Bronchial epithelial cell (primary cell): ENCODE measurements at regions not wholly inside any gene's neighbourhood (a gene's known extent, or its start where the extent isn't known, plus 50 kb on each side); places are given as distances from the start of the nearest gene placed in this dataset.

ENCODE experiments used
- DNase-seq: peaks from one replicate; pipeline ENCODE4 v3.0.0-alpha.2; 2010; ENCODE audit warnings: low read depth
- FAIRE-seq: peaks from 2 replicates; lab custom pipeline; 2011; peaks lifted over from hg19 to GRCh38; lab: Jason Lieb, UNC
- H3K27me3 ChIP-seq: 2 replicates; pipeline ENCODE4 v1.5.1; 2011; ENCODE audit warnings: low read length; ENCODE audit not compliant: control insufficient read depth, insufficient read depth
- H3K36me3 ChIP-seq: 2 replicates; pipeline ENCODE4 v1.5.1; 2011; ENCODE audit warnings: low read length; ENCODE audit not compliant: control insufficient read depth, insufficient read depth
- H3K4me3 ChIP-seq: 2 replicates; pipeline ENCODE4 v1.5.1; 2011; ENCODE audit warnings: mild to moderate bottlenecking, low read depth, low read length, control low read depth
- TF ChIP-seq, protein P1 (sequence below): IDR thresholded peaks from 2 replicates; pipeline ENCODE4 v1.5.1; 2011; ENCODE audit warnings: mild to moderate bottlenecking, moderate library complexity, low read length, control low read depth, inconsistent platforms; ENCODE audit not compliant: insufficient read depth, severe bottlenecking

DNA sequence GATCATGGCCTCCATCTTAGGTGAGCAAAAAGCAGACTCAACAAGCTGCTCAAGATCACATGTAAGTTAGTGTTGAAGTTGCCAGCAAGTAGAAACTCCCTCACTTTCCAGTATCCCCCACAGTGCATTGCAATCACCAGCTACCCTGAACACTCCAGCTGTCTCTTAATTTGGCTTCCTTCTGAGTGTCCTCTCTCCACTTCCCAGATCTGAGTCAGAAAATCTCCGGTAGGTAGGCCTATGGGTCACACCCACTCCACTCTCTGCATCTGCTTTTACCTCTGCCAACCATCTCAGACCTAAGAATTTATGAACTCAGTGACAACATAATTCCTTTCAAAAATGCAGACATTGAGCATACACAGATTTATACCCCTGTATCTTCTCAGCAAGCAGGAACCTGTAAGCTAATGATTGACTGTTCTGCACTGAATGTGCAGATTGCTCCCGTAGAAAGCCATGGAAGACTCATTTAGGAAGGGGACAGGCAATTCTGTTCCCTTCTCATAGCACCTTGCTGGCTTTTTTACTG lies 656.9 kb downstream of the EPHA4 start:
- FAIRE-seq (no peak), DNase-seq (no peak)
- TF ChIP-seq, protein P1, sequence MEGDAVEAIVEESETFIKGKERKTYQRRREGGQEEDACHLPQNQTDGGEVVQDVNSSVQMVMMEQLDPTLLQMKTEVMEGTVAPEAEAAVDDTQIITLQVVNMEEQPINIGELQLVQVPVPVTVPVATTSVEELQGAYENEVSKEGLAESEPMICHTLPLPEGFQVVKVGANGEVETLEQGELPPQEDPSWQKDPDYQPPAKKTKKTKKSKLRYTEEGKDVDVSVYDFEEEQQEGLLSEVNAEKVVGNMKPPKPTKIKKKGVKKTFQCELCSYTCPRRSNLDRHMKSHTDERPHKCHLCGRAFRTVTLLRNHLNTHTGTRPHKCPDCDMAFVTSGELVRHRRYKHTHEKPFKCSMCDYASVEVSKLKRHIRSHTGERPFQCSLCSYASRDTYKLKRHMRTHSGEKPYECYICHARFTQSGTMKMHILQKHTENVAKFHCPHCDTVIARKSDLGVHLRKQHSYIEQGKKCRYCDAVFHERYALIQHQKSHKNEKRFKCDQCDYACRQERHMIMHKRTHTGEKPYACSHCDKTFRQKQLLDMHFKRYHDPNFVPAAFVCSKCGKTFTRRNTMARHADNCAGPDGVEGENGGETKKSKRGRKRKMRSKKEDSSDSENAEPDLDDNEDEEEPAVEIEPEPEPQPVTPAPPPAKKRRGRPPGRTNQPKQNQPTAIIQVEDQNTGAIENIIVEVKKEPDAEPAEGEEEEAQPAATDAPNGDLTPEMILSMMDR, result no peak
- H3K27me3 ChIP-seq, result no peaks in the 10 kb centered on the region
- H3K36me3 ChIP-seq, result no peaks in the 10 kb centered on the region
- H3K4me3 ChIP-seq, result no peak overlapping the region

DNA sequence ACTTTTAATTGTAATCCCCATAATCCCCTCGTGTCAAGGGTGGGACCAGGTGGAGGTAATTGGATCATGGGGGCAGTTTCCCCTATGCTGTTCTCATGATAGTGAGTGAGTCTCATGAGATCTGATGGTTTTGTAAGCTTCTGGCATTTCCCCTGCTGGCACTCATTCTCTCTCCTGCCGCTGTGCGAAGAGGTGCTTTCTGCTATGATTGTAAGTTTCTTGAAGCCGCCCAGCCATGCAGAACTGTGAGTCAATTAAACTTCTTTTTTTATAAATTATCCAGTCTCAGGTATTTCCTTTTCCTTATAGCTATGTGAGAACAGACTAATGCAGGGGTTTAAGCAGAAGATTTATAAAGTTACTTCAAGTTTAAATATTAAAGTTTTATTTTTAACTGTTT lies 655.2 kb downstream of the EPHA4 start:
- Histone ChIP-seq H3K36me3 (no peaks in the 10 kb centered on the region), H3K27me3 (no peaks in the 10 kb centered on the region)
- TF ChIP-seq, protein P1, result no peak

DNA sequence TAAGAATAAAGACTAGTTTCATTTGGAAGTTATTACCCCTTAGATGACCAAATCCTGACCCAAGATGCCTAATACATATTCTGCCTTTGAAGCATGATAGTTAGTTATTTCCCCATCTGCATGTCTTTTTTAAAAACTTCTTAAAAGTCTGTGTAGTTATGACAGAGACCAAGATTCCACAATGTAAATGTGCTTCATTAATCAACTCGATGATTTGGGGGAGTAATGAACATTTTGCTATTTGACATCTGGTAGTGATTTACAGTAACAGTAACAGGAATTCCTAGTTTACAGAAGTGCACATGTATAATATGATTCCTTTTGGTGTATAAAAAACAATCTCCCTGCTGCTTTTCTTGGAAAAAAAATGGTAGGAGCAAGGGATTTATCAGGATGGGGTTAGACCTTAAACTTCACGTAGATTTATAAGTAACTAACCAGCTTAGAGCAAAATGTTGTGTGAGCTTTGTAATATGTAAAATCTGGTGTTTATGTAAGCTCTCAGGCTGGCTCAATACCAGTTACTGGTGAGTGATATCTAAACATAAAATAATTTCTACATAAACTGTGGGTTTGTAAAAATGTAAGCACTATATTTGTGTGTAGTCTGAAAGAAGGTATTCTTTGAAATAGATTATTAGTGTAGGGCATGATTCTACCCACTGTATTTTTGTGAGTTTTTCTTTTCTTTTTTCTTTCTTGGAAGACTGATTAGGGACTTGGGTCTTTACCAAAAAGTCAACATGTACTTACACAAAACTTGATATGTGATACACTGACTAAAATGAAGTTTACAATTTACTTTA lies 641.6 kb downstream of the EPHA4 start:
- H3K36me3 ChIP-seq, result no peaks in the 10 kb centered on the region
- no peaks in the 10 kb centered on the region for H3K27me3 ChIP-seq
- no peak for FAIRE-seq
- no peak overlapping the region for H3K4me3 ChIP-seq
- no peak for DNase-seq
- TF ChIP-seq, protein P1, result no peak

More for the DNA sequence above, 655.2 kb downstream of the EPHA4 start:
- no peak overlapping the region for H3K4me3 ChIP-seq
- no peak for FAIRE-seq
- DNase-seq, result no peak

DNA sequence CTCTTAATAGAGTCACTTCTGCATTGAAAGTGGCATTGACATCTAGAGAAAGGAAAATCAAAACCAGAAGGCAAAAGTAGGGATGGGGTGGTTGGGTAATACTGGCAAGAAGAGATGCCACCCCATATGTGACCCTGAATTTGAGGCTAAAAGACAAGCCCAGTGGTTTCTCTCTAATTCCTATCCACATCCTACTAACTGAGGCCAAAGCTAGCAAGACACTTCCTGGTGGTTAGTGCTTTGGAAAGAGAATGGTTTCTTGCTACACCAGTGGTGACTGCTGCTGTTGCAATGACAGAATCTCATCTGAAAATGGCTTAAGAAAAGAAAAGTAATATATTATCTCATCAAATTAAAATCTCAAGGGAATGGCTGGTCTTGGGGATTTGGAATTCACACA lies 640.6 kb downstream of the EPHA4 start:
- no peak overlapping the region for H3K4me3 ChIP-seq
- DNase-seq (no peak), FAIRE-seq (no peak)
- H3K36me3 ChIP-seq, result no peaks in the 10 kb centered on the region
- TF ChIP-seq, protein P1, result no peak
- no peaks in the 10 kb centered on the region for H3K27me3 ChIP-seq

DNA sequence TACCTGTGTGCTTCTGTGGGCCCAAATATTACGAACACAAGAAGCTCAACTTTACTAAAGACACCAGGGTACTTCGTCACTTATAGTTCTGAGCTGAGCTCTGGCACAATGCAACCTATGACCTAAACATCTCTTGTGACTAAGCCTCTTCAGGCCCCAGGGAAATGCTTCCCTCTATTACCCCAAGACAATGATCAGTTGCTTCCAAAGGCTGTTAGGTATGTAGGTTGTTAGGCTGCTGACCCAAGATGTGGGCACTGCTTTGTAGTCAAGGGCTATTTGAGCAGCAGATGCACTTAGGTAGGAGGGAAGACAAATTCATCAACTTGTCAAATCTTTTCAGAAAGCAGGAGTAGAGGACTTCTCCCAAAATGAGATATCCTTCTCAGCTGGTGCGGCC lies 640.1 kb downstream of the EPHA4 start:
- peak; percentile 3 for DNase-seq
- no peak overlapping the region for H3K4me3 ChIP-seq
- H3K36me3 ChIP-seq, result no peaks in the 10 kb centered on the region
- TF ChIP-seq, protein P1, result no peak
- no peaks in the 10 kb centered on the region for H3K27me3 ChIP-seq
- FAIRE-seq, result peak; percentile 32
